Endothelial cell of umbilical vein (primary cell): ENCODE measurements at regions not wholly inside any gene's neighbourhood (a gene's known extent, or its start where the extent isn't known, plus 50 kb on each side); places are given as distances from the start of the nearest gene placed in this dataset.

Experiments
- BruUV-seq: library from RNA; stranded (reverse); fragments of 400-500 nt; replicated peaks from 2 replicates; lab custom pipeline; 2021; lab: Mats Ljungman, UMichigan
- CTCF ChIA-PET: fragments of 300-600, 350-600 bp; sonication (Branson Sonifier 250); formaldehyde crosslinking; loops from one replicate; lab custom pipeline; 2021; ENCODE audit warnings: antibody characterized with exemption, inconsistent platforms; lab: Charles Lee
- POLR2A ChIA-PET: fragments of 300-600, 350-600 bp; sonication (Branson Sonifier 250); formaldehyde crosslinking; loops from one replicate; lab custom pipeline; 2021; ENCODE audit warnings: antibody characterized with exemption, inconsistent platforms; lab: Charles Lee
- DNase-seq: peaks from one replicate; pipeline ENCODE4 v3.0.0-alpha.2; 2011; ENCODE audit warnings: low read depth, low spot score
- FAIRE-seq: peaks from 2 replicates; lab custom pipeline; 2011; peaks lifted over from hg19 to GRCh38; lab: Jason Lieb, UNC
- H2AFZ ChIP-seq: 2 replicates; pipeline ENCODE4 v1.6.0; 2012; ENCODE audit warnings: low read depth, low read length, control low read depth, inconsistent platforms
- H3K27ac ChIP-seq: 2 replicates; pipeline ENCODE4 v1.5.1; 2011; ENCODE audit warnings: low read depth, mild to moderate bottlenecking, control low read depth, low read length, moderate library complexity; ENCODE audit not compliant: insufficient read depth
- H3K27me3 ChIP-seq, 2 experiments: 2 replicates each; pipeline versions ENCODE4 v1.6.0 to v1.6.1; 2011; ENCODE audit warnings: low read length in 2 of 2, mixed read lengths in 1 of 2; ENCODE audit not compliant: control insufficient read depth in 2 of 2, insufficient read depth in 2 of 2
- H3K36me3 ChIP-seq, 2 experiments: 2 replicates in 1 of 2; 3 replicates in 1 of 2; pipeline ENCODE4 v1.5.1; 2011; ENCODE audit warnings: low read length in 2 of 2, mild to moderate bottlenecking in 1 of 2, moderate library complexity in 1 of 2; ENCODE audit not compliant: control insufficient read depth in 2 of 2, insufficient read depth in 2 of 2; ENCODE audit errors: extremely low read depth in 1 of 2
- H3K4me1 ChIP-seq: 3 replicates; pipeline ENCODE4 v1.5.1; 2011; ENCODE audit warnings: mild to moderate bottlenecking, low read length; ENCODE audit not compliant: control insufficient read depth, insufficient read depth; ENCODE audit errors: extremely low read depth
- H3K4me2 ChIP-seq: 2 replicates; pipeline ENCODE4 v1.6.1; 2011; ENCODE audit warnings: low read length, control low read depth, mixed read lengths; ENCODE audit not compliant: insufficient read depth
- H3K4me3 ChIP-seq, 3 experiments: fragments of 200-600 bp in 1 of 3; sonication (generic), shearing (Covaris generic) in 1 of 3; replicated peaks in 1 of 3; 2 replicates each; pipeline ENCODE4 v1.5.1; 2011 to 2016; ENCODE audit warnings: control low read depth in 3 of 3, low read length in 3 of 3, mild to moderate bottlenecking in 2 of 3, inconsistent platforms in 1 of 3, low read depth in 1 of 3, moderate library complexity in 1 of 3; ENCODE audit not compliant: insufficient read depth in 1 of 3
- H3K79me2 ChIP-seq: 2 replicates; pipeline ENCODE4 v1.6.0; 2012; ENCODE audit warnings: low read length, inconsistent platforms; ENCODE audit not compliant: control insufficient read depth, insufficient read depth
- H3K9ac ChIP-seq: replicated peaks from 2 replicates; pipeline ENCODE3; 2011; ENCODE audit warnings: low read length, control low read depth; ENCODE audit not compliant: insufficient read depth; ENCODE audit errors: extremely low read depth
- H3K9me1 ChIP-seq: replicated peaks from 3 replicates; pipeline ENCODE4 v1.6.0; 2011; ENCODE audit warnings: mild to moderate bottlenecking, low read length; ENCODE audit not compliant: control insufficient read depth, insufficient read depth; ENCODE audit errors: extremely low read depth
- H3K9me3 ChIP-seq: replicated peaks from 2 replicates; pipeline ENCODE4 v1.5.1; 2012; ENCODE audit warnings: low read length, inconsistent platforms; ENCODE audit not compliant: control insufficient read depth, insufficient read depth
- H4K20me1 ChIP-seq: replicated peaks from 2 replicates; pipeline ENCODE3; 2011; ENCODE audit warnings: mild to moderate bottlenecking, low read length; ENCODE audit not compliant: control insufficient read depth, insufficient read depth; ENCODE audit errors: extremely low read depth
- EZH2 ChIP-seq: IDR thresholded peaks from 2 replicates; pipeline ENCODE4 v1.6.1; 2012; ENCODE audit warnings: borderline replicate concordance, low read depth, mild to moderate bottlenecking, moderate library complexity, low read length, inconsistent platforms; ENCODE audit not compliant: severe bottlenecking
- FOS ChIP-seq: IDR thresholded peaks from 2 replicates; pipeline ENCODE4 v1.6.1; 2011; ENCODE audit warnings: mild to moderate bottlenecking, low read length, moderate library complexity, borderline replicate concordance; ENCODE audit not compliant: insufficient read depth
- GATA2 ChIP-seq: IDR thresholded peaks from 2 replicates; pipeline ENCODE4 v1.7.0; 2011; ENCODE audit warnings: low read depth, mild to moderate bottlenecking, moderate library complexity, mixed read lengths, low read length; ENCODE audit not compliant: insufficient read length, insufficient read depth
- POLR2A ChIP-seq: IDR thresholded peaks from 2 replicates; pipeline ENCODE4 v1.6.1; 2012; ENCODE audit warnings: low read depth, mild to moderate bottlenecking, control low read depth, low read length
- POLR2AphosphoS5 ChIP-seq: IDR thresholded peaks from 2 replicates; pipeline ENCODE4 v1.6.1; 2012; ENCODE audit warnings: low read depth, mild to moderate bottlenecking, control low read depth, low read length, moderate library complexity; ENCODE audit not compliant: insufficient read depth
- dilution Hi-C: fragments of 300-500 bp; cut with MboI; formaldehyde crosslinking; loops from one replicate; pipeline ENCODE4 v1.15.0; 2019; ENCODE audit warnings: low sequenced_read_pairs; ENCODE audit not compliant: extremely low pct_ligation_motif_present
- intact Hi-C: fragments of 100-400 bp; cut with micrococcal nuclease; formaldehyde crosslinking; loops from one replicate; pipeline ENCODE4 v1.10.0; 2022
- TF ChIP-seq, protein P1 (sequence below), 2 donors: IDR thresholded peaks; 1 replicate in 1 of 2; 2 replicates in 1 of 2; pipeline ENCODE4 v1.5.1; 2011; ENCODE audit warnings: low read length in 2 of 2, mild to moderate bottlenecking in 2 of 2, moderate library complexity in 2 of 2, control low read depth in 1 of 2, inconsistent platforms in 1 of 2, low read depth in 1 of 2; ENCODE audit not compliant: insufficient read depth in 1 of 2; ENCODE audit errors: extremely low read depth in 1 of 2
- TF ChIP-seq, protein P2 (sequence below): IDR thresholded peaks from 2 replicates; pipeline ENCODE4 v1.6.1; 2011; ENCODE audit not compliant: insufficient read depth, insufficient read length

DNA sequence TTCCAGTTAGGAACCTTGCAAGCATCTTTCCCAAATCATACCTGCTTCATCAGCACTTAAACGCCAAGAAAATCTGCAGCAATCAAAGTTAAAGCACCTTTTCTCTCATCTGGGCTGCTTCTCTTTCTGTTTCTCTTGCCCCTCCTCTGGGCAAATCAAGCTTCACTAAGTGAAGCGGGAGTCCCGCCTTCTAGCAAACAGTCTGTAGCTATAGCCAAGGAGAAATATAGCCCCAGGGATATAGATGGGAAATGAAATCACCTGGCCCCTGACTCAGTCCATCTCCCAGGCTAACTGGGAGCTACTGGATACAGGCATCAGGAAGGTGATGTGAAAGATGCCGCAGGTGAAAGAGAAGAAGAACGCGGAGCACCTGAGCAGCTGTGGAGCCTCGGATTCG, 481.9 kb downstream of the C6orf118 start:
- BruUV-seq: no TSS peak
- Histone ChIP-seq H2AFZ (no peak overlapping the region), H3K36me3 (no peaks in the 10 kb centered on the region), H3K79me2 (no peaks in the 10 kb centered on the region), H3K9ac (no peak overlapping the region), H3K4me1 (no peaks in the 10 kb centered on the region), H3K9me1 (no peaks in the 10 kb centered on the region), H3K9me3 (peaks cover 3% of the 10 kb centered on the region), H3K4me3 (no peak overlapping the region), H4K20me1 (no peaks in the 10 kb centered on the region), H3K27me3 (no peaks in the 10 kb centered on the region), H3K4me2 (no peak overlapping the region), H3K27ac (no peak overlapping the region)
- POLR2A ChIA-PET: no interaction called here
- DNase-seq (no peak), FAIRE-seq (no peak)
- TF ChIP-seq, protein P1, sequence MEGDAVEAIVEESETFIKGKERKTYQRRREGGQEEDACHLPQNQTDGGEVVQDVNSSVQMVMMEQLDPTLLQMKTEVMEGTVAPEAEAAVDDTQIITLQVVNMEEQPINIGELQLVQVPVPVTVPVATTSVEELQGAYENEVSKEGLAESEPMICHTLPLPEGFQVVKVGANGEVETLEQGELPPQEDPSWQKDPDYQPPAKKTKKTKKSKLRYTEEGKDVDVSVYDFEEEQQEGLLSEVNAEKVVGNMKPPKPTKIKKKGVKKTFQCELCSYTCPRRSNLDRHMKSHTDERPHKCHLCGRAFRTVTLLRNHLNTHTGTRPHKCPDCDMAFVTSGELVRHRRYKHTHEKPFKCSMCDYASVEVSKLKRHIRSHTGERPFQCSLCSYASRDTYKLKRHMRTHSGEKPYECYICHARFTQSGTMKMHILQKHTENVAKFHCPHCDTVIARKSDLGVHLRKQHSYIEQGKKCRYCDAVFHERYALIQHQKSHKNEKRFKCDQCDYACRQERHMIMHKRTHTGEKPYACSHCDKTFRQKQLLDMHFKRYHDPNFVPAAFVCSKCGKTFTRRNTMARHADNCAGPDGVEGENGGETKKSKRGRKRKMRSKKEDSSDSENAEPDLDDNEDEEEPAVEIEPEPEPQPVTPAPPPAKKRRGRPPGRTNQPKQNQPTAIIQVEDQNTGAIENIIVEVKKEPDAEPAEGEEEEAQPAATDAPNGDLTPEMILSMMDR (IDR thresholded peaks at IDR 0.05; ENCODE audit: extremely low read depth in 1 of 2, insufficient read depth in 1 of 2, low read depth in 1 of 2, low read length in 2 of 2): no peak
- TF ChIP-seq EZH2: no peak
- TF ChIP-seq POLR2AphosphoS5: no peak
- TF ChIP-seq POLR2A: no peak
- TF ChIP-seq FOS: no peak
- no peak for TF ChIP-seq GATA2
- TF ChIP-seq, protein P2, sequence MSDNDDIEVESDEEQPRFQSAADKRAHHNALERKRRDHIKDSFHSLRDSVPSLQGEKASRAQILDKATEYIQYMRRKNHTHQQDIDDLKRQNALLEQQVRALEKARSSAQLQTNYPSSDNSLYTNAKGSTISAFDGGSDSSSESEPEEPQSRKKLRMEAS: no peak
- intact Hi-C loops: no loop called here
- CTCF ChIA-PET: no interaction called here
- dilution Hi-C loops: no loop called here
